GM12865 (cell line): ENCODE measurements at regions not wholly inside any gene's neighbourhood (a gene's known extent, or its start where the extent isn't known, plus 50 kb on each side); places are given as distances from the start of the nearest gene placed in this dataset.
A peak's percentile ranks its signal among the peaks of the same experiment; 100 is the strongest.

ENCODE experiments used
- DNase-seq: peaks from one replicate; pipeline ENCODE4 v3.0.0; 2010; ENCODE audit warnings: low read depth
- H3K4me3 ChIP-seq: 2 replicates; pipeline ENCODE4 v1.5.1; 2011; ENCODE audit warnings: mild to moderate bottlenecking, low read depth, low read length, control low read depth
- TF ChIP-seq, protein P1 (sequence below): IDR thresholded peaks from 2 replicates; pipeline ENCODE4 v1.5.1; 2011; ENCODE audit warnings: low read length, control low read depth, low read depth, inconsistent platforms; ENCODE audit not compliant: insufficient read depth; ENCODE audit errors: missing control alignments

DNA sequence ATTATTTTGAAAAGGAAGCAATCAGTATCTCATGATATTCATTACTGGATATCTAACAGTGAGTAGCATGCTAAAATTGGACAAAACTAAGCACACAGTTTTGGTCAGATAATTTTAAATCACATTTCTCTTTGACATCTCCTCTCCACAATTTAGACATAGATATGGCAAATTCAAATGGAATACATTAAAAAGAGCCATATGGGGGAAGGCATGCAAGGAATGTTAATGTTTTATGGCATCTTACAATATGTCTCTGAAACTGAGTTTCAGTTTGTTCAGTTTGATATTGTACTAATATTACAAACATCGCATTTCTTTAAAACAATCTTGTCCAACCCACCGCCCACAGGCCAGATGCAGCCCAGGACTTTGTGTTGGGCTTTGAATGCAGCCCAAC is 151.0 kb downstream of the HTR1A start:
- no peak for DNase-seq
- TF ChIP-seq, protein P1, sequence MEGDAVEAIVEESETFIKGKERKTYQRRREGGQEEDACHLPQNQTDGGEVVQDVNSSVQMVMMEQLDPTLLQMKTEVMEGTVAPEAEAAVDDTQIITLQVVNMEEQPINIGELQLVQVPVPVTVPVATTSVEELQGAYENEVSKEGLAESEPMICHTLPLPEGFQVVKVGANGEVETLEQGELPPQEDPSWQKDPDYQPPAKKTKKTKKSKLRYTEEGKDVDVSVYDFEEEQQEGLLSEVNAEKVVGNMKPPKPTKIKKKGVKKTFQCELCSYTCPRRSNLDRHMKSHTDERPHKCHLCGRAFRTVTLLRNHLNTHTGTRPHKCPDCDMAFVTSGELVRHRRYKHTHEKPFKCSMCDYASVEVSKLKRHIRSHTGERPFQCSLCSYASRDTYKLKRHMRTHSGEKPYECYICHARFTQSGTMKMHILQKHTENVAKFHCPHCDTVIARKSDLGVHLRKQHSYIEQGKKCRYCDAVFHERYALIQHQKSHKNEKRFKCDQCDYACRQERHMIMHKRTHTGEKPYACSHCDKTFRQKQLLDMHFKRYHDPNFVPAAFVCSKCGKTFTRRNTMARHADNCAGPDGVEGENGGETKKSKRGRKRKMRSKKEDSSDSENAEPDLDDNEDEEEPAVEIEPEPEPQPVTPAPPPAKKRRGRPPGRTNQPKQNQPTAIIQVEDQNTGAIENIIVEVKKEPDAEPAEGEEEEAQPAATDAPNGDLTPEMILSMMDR: no peak

DNA sequence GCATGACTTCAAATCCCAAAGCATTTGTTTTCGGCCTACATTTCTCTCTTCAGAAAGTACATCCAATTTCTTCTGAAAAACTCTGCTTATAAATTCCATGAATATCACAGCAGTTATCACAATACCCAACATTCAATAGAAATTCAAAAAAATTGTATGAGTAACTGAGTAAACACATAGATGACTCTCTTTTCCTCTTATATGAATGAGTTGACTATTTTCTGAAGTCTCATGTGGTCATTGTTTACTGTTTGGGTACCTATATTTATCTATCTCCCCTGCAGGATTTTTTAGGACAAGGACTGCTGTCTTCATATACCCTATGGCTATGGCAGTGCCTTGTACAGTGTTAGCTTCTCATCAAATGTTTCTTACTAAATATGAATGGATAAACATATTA is 157.1 kb downstream of the HTR1A start:
- TF ChIP-seq, protein P1: no peak
- no peak for DNase-seq
- no peak overlapping the region for H3K4me3 ChIP-seq

More for the DNA sequence above, 151.0 kb downstream of the HTR1A start:
- no peak overlapping the region for H3K4me3 ChIP-seq

GRCh38 chr5:63803165-63803564 is 159.1 kb downstream of the HTR1A start:
- no peak for DNase-seq
- TF ChIP-seq, protein P1: no peak
- no peak overlapping the region for H3K4me3 ChIP-seq

- TF ChIP-seq, protein P1: no peak
- no peak overlapping the region for H3K4me3 ChIP-seq
- DNase-seq: no peak
These were observed 167.3 kb downstream of the HTR1A start for GRCh38 chr5:63794979-63795378.

DNA sequence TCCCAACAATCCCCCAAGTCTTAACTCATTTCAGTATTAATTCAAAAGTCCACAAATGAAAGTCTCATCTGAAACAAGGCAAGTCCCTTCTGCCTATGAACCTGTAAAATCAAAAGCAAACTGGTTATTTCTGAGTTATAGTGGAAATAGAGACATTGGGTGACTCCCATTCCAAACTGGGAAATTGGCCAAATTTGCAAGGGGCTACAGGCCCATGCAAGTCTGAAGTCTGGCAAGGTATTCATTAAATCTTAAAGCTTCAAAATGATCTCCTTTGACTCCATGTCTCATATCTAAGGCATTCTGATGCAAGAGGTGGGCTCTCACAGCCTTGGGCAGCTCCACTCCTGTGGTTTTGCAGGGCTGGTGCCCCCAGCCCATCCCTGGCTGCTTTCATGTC is 167.9 kb downstream of the HTR1A start:
- H3K4me3 ChIP-seq: no peak overlapping the region
- TF ChIP-seq, protein P1: no peak
- no peak for DNase-seq

- TF ChIP-seq, protein P1: no peak
- no peak overlapping the region for H3K4me3 ChIP-seq
- no peak for DNase-seq
These were observed 187.3 kb downstream of the HTR1A start for GRCh38 chr5:63774939-63775338.

GRCh38 chr5:63768221-63768620 is 194.0 kb downstream of the HTR1A start:
- peak; percentile 1 for DNase-seq
- H3K4me3 ChIP-seq: no peak overlapping the region
- TF ChIP-seq, protein P1: no peak
